ENCODE measurements at regions not wholly inside any gene's neighbourhood (a gene's known extent, or its start where the extent isn't known, plus 50 kb on each side); places are given as distances from the start of the nearest gene placed in this dataset.
"Not testable (repeated sequence)": the region's sequence is repeated elsewhere in the genome, so short reads cannot be mapped to it uniquely, and the experiment has no call there.

GRCh38 chr15:91356083-91356482 lies 256.0 kb downstream of the SV2B start:
- DNase-seq, result no peak

- no peak for DNase-seq
Observed at GRCh38 chr15:91357011-91357410, 257.0 kb downstream of the SV2B start.

- DNase-seq, result no peak
Observed at GRCh38 chr15:91357486-91357885, 257.4 kb downstream of the SV2B start.

GRCh38 chr15:91358405-91358804 lies 258.3 kb downstream of the SV2B start:
- no peak for DNase-seq

- not testable (repeated sequence) for DNase-seq
Observed at GRCh38 chr15:91361696-91362095, 261.6 kb downstream of the SV2B start.

- no peak for DNase-seq
Observed at GRCh38 chr15:91366111-91366510, 266.1 kb downstream of the SV2B start.

- DNase-seq, result no peak
Observed at GRCh38 chr15:91368611-91369010, 268.6 kb downstream of the SV2B start.

GRCh38 chr15:91369823-91370222 lies 269.8 kb downstream of the SV2B start:
- no peak for DNase-seq

GRCh38 chr15:91371345-91371744 lies 271.3 kb downstream of the SV2B start:
- not testable (repeated sequence) for DNase-seq

GRCh38 chr15:91374336-91374735 lies 274.3 kb downstream of the SV2B start:
- no peak for DNase-seq

- DNase-seq, result no peak
Observed at GRCh38 chr15:91376038-91376437, 276.0 kb downstream of the SV2B start.

GRCh38 chr15:91380114-91380513 lies 280.1 kb downstream of the SV2B start:
- no peak for DNase-seq

GRCh38 chr15:91383532-91383931 lies 283.5 kb downstream of the SV2B start:
- DNase-seq, result no peak

GRCh38 chr15:91384189-91384730 lies 284.2 kb downstream of the SV2B start:
- DNase-seq, result no peak

GRCh38 chr15:91385311-91385710 lies 285.3 kb downstream of the SV2B start:
- DNase-seq, result no peak

- no peak for DNase-seq
Observed at GRCh38 chr15:91393186-91393585, 293.1 kb downstream of the SV2B start.

GRCh38 chr15:91400481-91400880 lies 300.4 kb downstream of the SV2B start:
- DNase-seq, result no peak

GRCh38 chr15:91407269-91407889 lies 307.3 kb downstream of the SV2B start:
- peak; percentile 11 for DNase-seq

- no peak for DNase-seq
Observed at GRCh38 chr15:91408476-91409076, 308.5 kb downstream of the SV2B start.

- no peak for DNase-seq
Observed at GRCh38 chr15:91409387-91409786, 309.3 kb downstream of the SV2B start.

GRCh38 chr15:91411586-91411985 lies 311.5 kb downstream of the SV2B start:
- DNase-seq, result peak; percentile 2

- no peak for DNase-seq
Observed at GRCh38 chr15:91412138-91412928, 312.3 kb downstream of the SV2B start.

- DNase-seq, result no peak
Observed at GRCh38 chr15:91413142-91413541, 313.1 kb downstream of the SV2B start.

- no peak for DNase-seq
Observed at GRCh38 chr15:91414124-91414523, 314.1 kb downstream of the SV2B start.

Data from HCEC 1CT (cell line).